ENCODE measurements at regions not wholly inside any gene's neighbourhood (a gene's known extent, or its start where the extent isn't known, plus 50 kb on each side); places are given as distances from the start of the nearest gene placed in this dataset.

- TF ChIP-seq, protein P1, sequence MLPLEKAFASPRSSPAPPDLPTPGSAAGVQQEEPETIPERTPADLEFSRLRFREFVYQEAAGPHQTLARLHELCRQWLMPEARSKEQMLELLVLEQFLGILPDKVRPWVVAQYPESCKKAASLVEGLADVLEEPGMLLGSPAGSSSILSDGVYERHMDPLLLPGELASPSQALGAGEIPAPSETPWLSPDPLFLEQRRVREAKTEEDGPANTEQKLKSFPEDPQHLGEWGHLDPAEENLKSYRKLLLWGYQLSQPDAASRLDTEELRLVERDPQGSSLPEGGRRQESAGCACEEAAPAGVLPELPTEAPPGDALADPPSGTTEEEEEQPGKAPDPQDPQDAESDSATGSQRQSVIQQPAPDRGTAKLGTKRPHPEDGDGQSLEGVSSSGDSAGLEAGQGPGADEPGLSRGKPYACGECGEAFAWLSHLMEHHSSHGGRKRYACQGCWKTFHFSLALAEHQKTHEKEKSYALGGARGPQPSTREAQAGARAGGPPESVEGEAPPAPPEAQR (CRISPR knock-in tag; IDR thresholded peaks at IDR 0.05): no peak
- TF ChIP-seq ATF1 (CRISPR knock-in tag; IDR thresholded peaks at IDR 0.05) (no peak), KAT7 (CRISPR knock-in tag; IDR thresholded peaks at IDR 0.05; ENCODE audit: borderline replicate concordance) (no peak), NFYB (CRISPR knock-in tag; conservative IDR thresholded peaks at IDR 0.05; ENCODE audit: low read depth) (no peak), ZNF232 (CRISPR knock-in tag; IDR thresholded peaks at IDR 0.05) (no peak), GABPB1 (CRISPR knock-in tag; IDR thresholded peaks at IDR 0.05) (no peak), NFE2L1 (CRISPR knock-in tag; IDR thresholded peaks at IDR 0.05) (no peak), ZNF317 (CRISPR knock-in tag; IDR thresholded peaks at IDR 0.05; ENCODE audit: borderline replicate concordance, low read depth) (no peak), ARID4B (CRISPR knock-in tag; IDR thresholded peaks at IDR 0.05; ENCODE audit: borderline replicate concordance) (no peak), ZNF671 (CRISPR knock-in tag; IDR thresholded peaks at IDR 0.05) (no peak), IRF2 (CRISPR knock-in tag; IDR thresholded peaks at IDR 0.05; ENCODE audit: borderline replicate concordance, low read depth) (no peak), CTCF (IDR thresholded peaks at IDR 0.05) (no peak), MXD4 (CRISPR knock-in tag; IDR thresholded peaks at IDR 0.05; ENCODE audit: borderline replicate concordance) (no peak), JUN (CRISPR knock-in tag; IDR thresholded peaks at IDR 0.05) (no peak), NR2C2 (CRISPR knock-in tag; IDR thresholded peaks at IDR 0.05) (no peak)
- TF ChIP-seq, protein P2, sequence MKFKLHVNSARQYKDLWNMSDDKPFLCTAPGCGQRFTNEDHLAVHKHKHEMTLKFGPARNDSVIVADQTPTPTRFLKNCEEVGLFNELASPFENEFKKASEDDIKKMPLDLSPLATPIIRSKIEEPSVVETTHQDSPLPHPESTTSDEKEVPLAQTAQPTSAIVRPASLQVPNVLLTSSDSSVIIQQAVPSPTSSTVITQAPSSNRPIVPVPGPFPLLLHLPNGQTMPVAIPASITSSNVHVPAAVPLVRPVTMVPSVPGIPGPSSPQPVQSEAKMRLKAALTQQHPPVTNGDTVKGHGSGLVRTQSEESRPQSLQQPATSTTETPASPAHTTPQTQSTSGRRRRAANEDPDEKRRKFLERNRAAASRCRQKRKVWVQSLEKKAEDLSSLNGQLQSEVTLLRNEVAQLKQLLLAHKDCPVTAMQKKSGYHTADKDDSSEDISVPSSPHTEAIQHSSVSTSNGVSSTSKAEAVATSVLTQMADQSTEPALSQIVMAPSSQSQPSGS (CRISPR knock-in tag; IDR thresholded peaks at IDR 0.05; ENCODE audit: borderline replicate concordance, low read depth): no peak
- TF ChIP-seq, protein P3, sequence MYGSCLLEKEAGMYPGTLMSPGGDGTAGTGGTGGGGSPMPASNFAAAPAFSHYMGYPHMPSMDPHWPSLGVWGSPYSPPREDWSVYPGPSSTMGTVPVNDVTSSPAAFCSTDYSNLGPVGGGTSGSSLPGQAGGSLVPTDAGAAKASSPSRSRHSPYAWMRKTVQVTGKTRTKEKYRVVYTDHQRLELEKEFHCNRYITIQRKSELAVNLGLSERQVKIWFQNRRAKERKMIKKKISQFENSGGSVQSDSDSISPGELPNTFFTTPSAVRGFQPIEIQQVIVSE (CRISPR knock-in tag; IDR thresholded peaks at IDR 0.05; ENCODE audit: borderline replicate concordance): no peak
- TF ChIP-seq, protein P4, sequence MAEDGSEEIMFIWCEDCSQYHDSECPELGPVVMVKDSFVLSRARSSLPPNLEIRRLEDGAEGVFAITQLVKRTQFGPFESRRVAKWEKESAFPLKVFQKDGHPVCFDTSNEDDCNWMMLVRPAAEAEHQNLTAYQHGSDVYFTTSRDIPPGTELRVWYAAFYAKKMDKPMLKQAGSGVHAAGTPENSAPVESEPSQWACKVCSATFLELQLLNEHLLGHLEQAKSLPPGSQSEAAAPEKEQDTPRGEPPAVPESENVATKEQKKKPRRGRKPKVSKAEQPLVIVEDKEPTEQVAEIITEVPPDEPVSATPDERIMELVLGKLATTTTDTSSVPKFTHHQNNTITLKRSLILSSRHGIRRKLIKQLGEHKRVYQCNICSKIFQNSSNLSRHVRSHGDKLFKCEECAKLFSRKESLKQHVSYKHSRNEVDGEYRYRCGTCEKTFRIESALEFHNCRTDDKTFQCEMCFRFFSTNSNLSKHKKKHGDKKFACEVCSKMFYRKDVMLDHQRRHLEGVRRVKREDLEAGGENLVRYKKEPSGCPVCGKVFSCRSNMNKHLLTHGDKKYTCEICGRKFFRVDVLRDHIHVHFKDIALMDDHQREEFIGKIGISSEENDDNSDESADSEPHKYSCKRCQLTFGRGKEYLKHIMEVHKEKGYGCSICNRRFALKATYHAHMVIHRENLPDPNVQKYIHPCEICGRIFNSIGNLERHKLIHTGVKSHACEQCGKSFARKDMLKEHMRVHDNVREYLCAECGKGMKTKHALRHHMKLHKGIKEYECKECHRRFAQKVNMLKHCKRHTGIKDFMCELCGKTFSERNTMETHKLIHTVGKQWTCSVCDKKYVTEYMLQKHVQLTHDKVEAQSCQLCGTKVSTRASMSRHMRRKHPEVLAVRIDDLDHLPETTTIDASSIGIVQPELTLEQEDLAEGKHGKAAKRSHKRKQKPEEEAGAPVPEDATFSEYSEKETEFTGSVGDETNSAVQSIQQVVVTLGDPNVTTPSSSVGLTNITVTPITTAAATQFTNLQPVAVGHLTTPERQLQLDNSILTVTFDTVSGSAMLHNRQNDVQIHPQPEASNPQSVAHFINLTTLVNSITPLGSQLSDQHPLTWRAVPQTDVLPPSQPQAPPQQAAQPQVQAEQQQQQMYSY (CRISPR knock-in tag; IDR thresholded peaks at IDR 0.05): no peak
- H3K4me1 Mint-ChIP-seq: peaks cover 31% of the 10 kb centered on the region
- H3K4me3 Mint-ChIP-seq: no peak overlapping the region
- H3K9me3 Mint-ChIP-seq: peaks cover 14% of the 10 kb centered on the region
- H3K27me3 Mint-ChIP-seq (ENCODE audit: low read depth): no peaks in the 10 kb centered on the region; the same call in 1 of the 2 replicates
- ATAC-seq: no peak
- POLR2A ChIA-PET: no interaction called here
- CTCF ChIA-PET: interaction anchor here (1.2 kb wide), 1 partner anchor 56 kb away, joined by 3 read pairs; no protein-coding TSS in a partner anchor
- H3K36me3 Mint-ChIP-seq: no peaks in the 10 kb centered on the region; the same call in 1 of the 2 replicates
- no peak for DNase-seq (ENCODE audit: low spot score)
- H3K27ac Mint-ChIP-seq: no peak overlapping the region
These were observed 54.5 kb upstream of the ZDBF2 start for GRCh38 chr2:206219957-206220356.
